Lung microvascular endothelial cell (primary cell): ENCODE measurements at regions not wholly inside any gene's neighbourhood (a gene's known extent, or its start where the extent isn't known, plus 50 kb on each side); places are given as distances from the start of the nearest gene placed in this dataset.

Source experiments
- DNase-seq, 2 donors: peaks; one replicate each; pipeline versions ENCODE4 v3.0.0 to v3.0.0-alpha.2; 2010; ENCODE audit warnings: low read depth in 2 of 2

DNA sequence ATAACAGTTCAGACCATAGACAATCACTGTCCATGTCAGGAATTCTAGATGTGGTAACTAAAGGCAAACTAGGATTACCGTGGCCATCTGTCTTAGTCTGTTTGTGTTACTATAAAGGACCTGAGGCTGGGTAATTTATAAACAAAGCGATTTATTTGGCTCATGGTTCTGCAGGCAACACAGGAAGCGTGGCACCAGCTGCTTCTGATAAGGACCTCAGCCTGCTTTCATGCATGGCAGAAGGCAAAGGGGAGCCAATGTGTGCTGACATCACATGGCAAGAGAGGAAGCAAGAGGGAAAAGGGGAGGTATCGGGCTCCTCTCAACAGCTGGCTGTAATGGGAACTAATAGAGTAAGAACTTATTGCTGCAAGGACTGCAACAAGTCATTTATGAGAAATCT lies 376.7 kb downstream of the GPM6A start:
- peak in 1 of 2 donors; percentile 20 for DNase-seq

- no peak for DNase-seq
Observed at GRCh38 chr4:175436196-175436595, 375.9 kb downstream of the GPM6A start.

DNA sequence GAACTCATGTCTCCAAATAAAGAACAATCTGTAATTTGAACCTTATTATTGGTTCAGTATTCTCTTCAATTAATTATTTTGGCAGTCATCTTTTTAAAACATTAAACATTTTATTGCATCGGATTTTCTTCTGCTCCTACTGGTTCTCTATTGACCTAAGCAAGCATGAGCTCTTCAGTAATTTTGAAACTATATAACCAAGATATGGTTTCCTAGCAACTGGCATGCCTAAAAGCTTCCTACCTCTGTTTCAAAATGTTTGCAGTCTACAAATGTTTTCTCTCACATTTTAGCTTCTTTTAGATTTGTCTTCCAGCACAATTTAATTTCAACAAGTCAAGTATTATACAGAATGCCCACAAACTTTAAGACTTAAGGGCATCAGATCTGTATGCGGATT lies 371.3 kb downstream of the GPM6A start:
- DNase-seq = no peak

- DNase-seq = no peak
Observed at GRCh38 chr4:175441256-175441655, 370.8 kb downstream of the GPM6A start.

DNA sequence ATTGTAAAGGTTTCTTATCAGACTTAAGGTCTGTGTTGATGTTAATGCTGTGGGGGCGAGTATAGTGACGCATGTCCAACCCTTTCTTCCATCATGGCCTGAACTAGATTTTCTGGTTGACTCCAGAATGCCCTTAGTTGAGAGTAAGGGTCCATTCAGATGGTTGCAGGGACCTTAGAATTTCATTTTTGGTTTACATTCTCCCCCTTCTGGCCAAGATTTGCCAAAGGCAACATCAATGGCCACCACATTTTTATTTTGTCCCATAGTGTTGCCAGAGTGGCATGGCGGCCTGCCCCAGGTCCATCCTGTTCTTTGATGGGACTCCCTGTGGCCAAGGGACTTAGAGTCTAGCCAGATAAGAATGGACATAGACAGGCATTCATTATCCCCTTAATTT lies 368.5 kb downstream of the GPM6A start:
- DNase-seq = no peak

DNA sequence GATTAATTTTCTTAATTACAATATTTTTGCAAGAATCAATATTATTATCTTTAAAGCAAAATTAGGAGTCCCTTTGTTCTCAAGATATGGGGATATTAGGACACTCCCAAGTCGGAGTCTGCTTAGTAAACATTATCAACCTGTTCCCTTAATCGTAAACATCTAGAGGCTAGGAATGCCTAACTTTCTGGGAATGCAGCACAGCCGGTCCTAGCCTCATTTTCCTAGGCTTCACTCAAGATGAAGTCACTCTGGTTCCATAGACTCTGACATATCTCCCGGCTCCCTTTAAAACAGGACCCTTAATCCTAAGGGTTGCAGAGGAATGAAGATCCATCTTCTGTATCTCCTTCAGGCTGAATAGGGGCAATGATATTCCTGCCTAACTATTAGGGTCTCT lies 367.6 kb downstream of the GPM6A start:
- no peak for DNase-seq

DNA sequence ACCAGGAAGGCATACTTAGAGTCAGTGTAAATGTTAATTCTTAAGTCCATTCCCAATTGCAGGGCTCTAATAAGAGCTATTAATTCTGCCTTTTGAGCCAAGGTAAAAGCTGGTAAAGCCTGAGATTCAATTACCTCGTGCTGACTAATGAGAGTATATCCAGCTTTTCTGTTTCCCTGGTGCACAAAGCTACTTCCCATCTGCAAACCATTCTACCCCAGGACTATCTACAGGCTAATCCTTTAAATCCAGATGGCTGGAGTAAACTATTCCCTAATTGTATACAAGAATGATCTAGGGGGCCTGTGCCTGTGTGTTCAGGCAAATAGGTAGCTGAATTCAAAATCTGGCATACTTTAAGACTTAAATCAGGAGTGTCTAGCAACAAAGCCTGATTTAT lies 365.0 kb downstream of the GPM6A start:
- no peak for DNase-seq

DNA sequence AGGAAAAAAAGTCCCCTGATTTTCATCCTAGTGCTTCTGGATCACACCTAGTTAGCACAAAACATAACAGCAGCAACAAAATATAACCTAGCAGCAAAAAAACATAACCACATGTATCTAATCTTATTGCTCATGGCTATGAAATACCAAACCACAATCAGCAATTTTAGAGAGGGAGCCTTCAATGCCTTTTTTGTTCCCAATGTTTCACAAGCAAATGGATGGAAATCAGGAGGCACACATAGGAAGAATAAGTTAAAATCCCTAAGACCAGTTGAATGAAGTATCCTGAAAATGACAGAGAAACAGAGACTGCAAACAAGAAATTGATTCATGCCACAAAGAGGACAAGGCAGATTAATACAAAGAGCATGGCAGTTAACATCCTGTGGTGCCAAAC lies 361.6 kb downstream of the GPM6A start:
- DNase-seq = no peak

DNA sequence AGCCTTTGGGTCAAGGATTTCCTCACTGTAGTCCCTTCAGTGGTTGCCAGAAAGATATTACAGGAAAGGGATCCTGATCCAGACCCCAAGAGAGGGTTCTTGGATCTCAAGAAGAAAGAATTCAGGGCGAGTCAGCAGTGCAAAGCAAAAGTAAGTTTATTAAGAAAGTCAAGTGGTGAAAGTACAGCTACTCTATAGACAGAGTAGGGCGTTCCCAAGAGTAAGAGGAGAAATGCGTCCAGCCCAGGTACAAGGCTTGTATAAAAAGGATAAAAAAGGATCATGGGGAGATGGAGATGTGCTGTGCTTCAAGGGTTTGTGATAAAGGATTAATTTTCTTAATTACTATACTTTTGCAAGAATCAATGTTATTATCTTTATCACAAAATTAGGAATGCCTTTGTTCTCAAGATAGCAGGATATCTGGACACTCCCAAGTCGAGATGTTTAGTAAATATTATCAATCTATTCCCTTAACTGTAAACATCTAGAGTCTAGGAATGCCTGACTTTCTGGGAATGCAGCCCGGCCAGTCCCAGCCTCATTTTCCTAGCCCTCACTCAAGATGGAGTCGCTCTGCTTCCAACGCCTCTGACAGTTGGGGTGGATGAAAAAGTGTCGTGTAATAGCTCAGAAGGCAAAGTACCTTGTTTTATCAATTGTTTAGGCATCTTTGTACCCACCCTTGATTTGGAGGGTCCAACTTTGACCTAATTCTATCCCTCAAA lies 360.7 kb downstream of the GPM6A start:
- DNase-seq = no peak

DNA sequence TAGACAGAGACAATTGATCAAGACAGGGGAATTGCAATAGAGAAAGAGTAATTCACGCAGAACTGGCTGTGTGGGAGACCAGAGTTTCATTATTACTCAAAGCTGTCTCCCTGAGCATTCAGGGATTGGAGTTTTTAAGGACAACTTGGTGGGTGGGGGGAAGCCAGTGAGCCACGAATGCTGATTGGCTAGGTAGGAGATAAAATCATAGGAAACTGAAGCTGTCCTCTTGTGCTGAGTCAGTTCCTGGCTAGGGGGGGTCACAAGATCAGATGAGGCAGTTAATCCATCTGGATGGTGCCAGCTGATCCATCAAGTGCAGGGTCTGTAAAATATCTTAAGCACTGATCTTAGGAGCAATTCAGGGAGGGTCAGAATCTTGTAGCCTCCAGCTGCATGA lies 358.6 kb downstream of the GPM6A start:
- DNase-seq = no peak

- DNase-seq = no peak
Observed at GRCh38 chr4:175456131-175456530, 355.9 kb downstream of the GPM6A start.

DNA sequence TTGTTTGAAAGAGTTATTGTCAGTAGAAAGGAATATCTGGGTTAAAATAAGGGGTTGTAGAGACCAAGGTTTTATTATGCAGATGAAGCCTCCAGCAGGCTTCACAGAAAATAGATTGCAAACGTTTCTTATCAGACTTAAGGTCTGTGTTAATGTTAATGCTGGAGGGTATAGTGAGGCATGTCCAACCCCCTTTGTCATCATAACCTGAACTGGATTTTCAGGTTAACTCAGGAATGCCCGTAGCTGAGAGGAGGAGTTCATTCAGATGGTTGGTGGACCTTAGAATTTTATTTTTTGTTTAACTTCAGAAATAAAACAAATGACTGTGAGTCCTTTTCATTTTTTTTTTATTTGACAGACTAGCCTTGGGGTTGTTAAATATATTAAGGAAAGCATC lies 354.1 kb downstream of the GPM6A start:
- DNase-seq = no peak

- DNase-seq = no peak
Observed at GRCh38 chr4:175459571-175459970, 352.5 kb downstream of the GPM6A start.

GRCh38 chr4:175460414-175460813 lies 351.6 kb downstream of the GPM6A start:
- no peak for DNase-seq

- no peak for DNase-seq
Observed at GRCh38 chr4:175469514-175469913, 342.6 kb downstream of the GPM6A start.

GRCh38 chr4:175470131-175470530 lies 341.9 kb downstream of the GPM6A start:
- DNase-seq = no peak

DNA sequence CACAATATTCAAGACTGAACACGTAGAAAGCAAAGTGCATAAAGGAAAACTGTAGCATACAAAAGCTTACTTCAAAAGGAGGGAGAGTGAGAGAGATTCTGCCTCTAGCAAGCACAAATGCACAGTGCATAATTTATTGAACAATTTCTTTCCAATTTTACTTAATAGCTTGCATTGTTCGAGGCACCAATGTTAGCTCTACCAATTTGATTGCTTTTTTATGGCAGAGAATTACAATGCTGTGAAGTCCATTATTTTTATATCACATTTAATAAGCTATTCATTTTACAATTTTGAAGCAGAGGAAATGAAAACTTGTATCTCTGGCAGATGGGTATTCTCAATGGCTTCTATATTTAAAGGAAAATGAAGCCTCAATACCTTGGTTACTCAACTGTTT lies 331.7 kb downstream of the GPM6A start:
- DNase-seq = no peak

GRCh38 chr4:175499735-175500352 lies 312.2 kb downstream of the GPM6A start:
- no peak for DNase-seq

- DNase-seq = no peak
Observed at GRCh38 chr4:175504318-175504717, 307.7 kb downstream of the GPM6A start.

DNA sequence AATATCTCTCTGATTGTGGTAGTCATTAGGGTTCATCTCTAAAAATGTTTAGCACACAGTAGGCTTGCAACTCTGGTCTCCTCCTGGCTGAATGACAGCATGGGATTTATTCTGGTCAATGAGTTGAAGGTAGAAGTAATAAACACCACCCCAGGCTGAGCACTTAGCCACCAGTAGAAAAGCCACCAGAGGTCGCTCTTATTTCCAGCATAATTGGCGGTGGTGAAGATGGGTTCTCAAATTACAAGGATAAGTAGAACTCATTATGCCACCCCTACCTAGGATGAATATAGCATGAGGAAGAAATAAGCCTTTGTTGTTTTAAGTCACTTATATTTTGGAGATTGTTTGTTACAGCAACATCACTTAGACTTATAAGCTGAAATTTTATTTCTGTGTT lies 302.7 kb downstream of the GPM6A start:
- DNase-seq = no peak

DNA sequence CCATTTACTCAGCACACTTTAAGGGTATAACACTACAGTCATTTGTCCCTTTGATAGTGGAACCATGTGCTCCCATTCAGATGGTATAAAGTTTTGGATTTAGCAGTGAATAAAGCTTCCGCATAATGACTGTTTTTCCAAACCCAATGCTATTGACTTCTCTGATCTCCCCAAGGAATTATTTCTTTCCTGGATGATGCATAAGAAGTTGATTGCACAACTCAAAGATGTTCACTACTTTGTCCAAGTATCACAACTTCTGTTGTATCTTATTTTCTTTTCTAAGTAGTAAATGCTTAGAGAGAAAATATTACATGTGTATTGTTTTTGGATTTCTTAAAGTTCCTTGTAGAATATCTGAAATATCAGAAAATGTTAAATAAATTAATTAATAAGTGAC lies 300.2 kb downstream of the GPM6A start:
- DNase-seq = no peak

DNA sequence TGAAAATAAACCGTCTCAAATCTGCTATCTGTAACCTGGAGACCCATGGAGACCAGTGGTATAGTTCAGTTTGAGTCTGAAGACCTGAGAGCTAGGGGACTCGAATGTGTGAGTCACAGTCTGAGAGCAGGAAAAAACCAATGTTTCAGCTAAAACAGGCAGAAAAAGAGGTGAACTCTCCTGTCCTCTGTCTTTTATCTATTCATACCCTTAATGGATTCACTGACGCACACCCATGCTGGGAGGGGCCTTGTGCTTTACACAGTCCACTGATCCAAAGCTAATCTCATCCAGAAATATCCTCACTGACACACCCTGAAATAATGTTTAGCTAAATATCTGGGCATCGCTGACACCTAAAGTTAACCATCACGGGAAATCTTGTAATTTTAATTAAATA lies 297.9 kb downstream of the GPM6A start:
- DNase-seq = no peak

DNA sequence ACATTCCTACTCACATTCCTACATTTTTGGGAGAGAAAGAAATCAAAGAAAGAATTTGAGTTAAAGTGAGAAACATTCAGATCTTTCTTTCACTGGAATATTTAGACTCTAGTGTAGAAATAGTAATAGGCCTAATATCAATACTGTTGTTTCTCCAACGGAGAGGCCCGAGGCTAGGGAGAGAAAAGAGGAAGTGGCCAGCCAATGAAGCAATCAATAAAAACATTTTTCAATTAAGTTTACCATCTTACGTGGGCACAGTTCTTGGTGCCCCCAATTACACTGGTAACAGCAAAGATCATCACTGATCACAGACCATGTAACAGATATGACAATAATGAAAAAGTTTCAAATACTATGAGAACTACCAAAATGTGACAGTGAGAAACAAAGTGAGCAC lies 281.4 kb downstream of the GPM6A start:
- DNase-seq = no peak
